ES-I3 (cell line): ENCODE measurements at regions not wholly inside any gene's neighbourhood (a gene's known extent, or its start where the extent isn't known, plus 50 kb on each side); places are given as distances from the start of the nearest gene placed in this dataset.
"Not testable (repeated sequence)": the region's sequence is repeated elsewhere in the genome, so short reads cannot be mapped to it uniquely, and the experiment has no call there.

ENCODE experiments used
- H3K36me3 ChIP-seq: 2 replicates; pipeline ENCODE4 v1.6.1; 2013; ENCODE audit warnings: mild to moderate bottlenecking, low read length, control low read depth, moderate library complexity; ENCODE audit not compliant: insufficient read depth
- H3K4me1 ChIP-seq: 2 replicates; pipeline ENCODE4 v1.6.1; 2013; ENCODE audit warnings: mild to moderate bottlenecking, control low read depth, low read length; ENCODE audit not compliant: insufficient read depth
- H3K9ac ChIP-seq: 2 replicates; pipeline ENCODE4 v1.6.1; 2013; ENCODE audit warnings: low read depth, mild to moderate bottlenecking, low read length, moderate library complexity
- H3K9me3 ChIP-seq: 2 replicates; pipeline ENCODE4 v1.6.1; 2013; ENCODE audit warnings: mild to moderate bottlenecking, low read length, moderate library complexity; ENCODE audit not compliant: control insufficient read depth, insufficient read depth

GRCh38 chr3:8320711-8321458 is 180.7 kb upstream of the LMCD1 start:
- Histone ChIP-seq H3K9ac (no peak overlapping the region), H3K36me3 (no peaks in the 10 kb centered on the region), H3K9me3 (no peaks in the 10 kb centered on the region), H3K4me1 (peaks cover 38% of the 10 kb centered on the region)

GRCh38 chr3:8324747-8325146 is 176.9 kb upstream of the LMCD1 start:
- no peaks in the 10 kb centered on the region for H3K36me3 ChIP-seq
- H3K9me3 ChIP-seq: no peaks in the 10 kb centered on the region
- peaks cover 15% of the 10 kb centered on the region for H3K4me1 ChIP-seq
- H3K9ac ChIP-seq: no peak overlapping the region

- H3K9me3 ChIP-seq: no peaks in the 10 kb centered on the region
- H3K36me3 ChIP-seq: no peaks in the 10 kb centered on the region
- H3K4me1 ChIP-seq: peaks cover 15% of the 10 kb centered on the region
- no peak overlapping the region for H3K9ac ChIP-seq
Observed at GRCh38 chr3:8325306-8325705, 176.3 kb upstream of the LMCD1 start.

- not testable (repeated sequence) for H3K9ac ChIP-seq, H3K36me3 ChIP-seq, H3K4me1 ChIP-seq, H3K9me3 ChIP-seq
Observed at GRCh38 chr3:8325833-8326232, 175.8 kb upstream of the LMCD1 start.

GRCh38 chr3:8327739-8328138 is 173.9 kb upstream of the LMCD1 start:
- H3K4me1 ChIP-seq: no peaks in the 10 kb centered on the region
- no peaks in the 10 kb centered on the region for H3K9me3 ChIP-seq
- H3K36me3 ChIP-seq: no peaks in the 10 kb centered on the region
- no peak overlapping the region for H3K9ac ChIP-seq

- Histone ChIP-seq H3K36me3 (no peaks in the 10 kb centered on the region), H3K9me3 (no peaks in the 10 kb centered on the region), H3K4me1 (no peaks in the 10 kb centered on the region), H3K9ac (no peak overlapping the region)
Observed at GRCh38 chr3:8328967-8329366, 172.7 kb upstream of the LMCD1 start.

- Histone ChIP-seq H3K9me3 (no peaks in the 10 kb centered on the region), H3K9ac (no peak overlapping the region), H3K36me3 (no peaks in the 10 kb centered on the region), H3K4me1 (no peaks in the 10 kb centered on the region)
Observed at GRCh38 chr3:8329598-8329997, 172.0 kb upstream of the LMCD1 start.

GRCh38 chr3:8336456-8336855 is 165.2 kb upstream of the LMCD1 start:
- H3K36me3 ChIP-seq: no peaks in the 10 kb centered on the region
- peaks cover 15% of the 10 kb centered on the region for H3K4me1 ChIP-seq
- H3K9ac ChIP-seq: no peak overlapping the region
- H3K9me3 ChIP-seq: no peaks in the 10 kb centered on the region

GRCh38 chr3:8338424-8338823 is 163.2 kb upstream of the LMCD1 start:
- no peaks in the 10 kb centered on the region for H3K36me3 ChIP-seq
- H3K4me1 ChIP-seq: peaks cover 15% of the 10 kb centered on the region
- no peak overlapping the region for H3K9ac ChIP-seq
- H3K9me3 ChIP-seq: no peaks in the 10 kb centered on the region

GRCh38 chr3:8341821-8342247 is 159.8 kb upstream of the LMCD1 start:
- Histone ChIP-seq H3K9me3 (0 out of 2 replicates have a peak, but pooled peaks cover 6% of the 10 kb centered on the region), H3K36me3 (no peaks in the 10 kb centered on the region), H3K9ac (no peak overlapping the region), H3K4me1 (peaks cover 15% of the 10 kb centered on the region)

GRCh38 chr3:8343058-8343457 is 158.6 kb upstream of the LMCD1 start:
- Histone ChIP-seq H3K36me3 (no peaks in the 10 kb centered on the region), H3K9ac (no peak overlapping the region), H3K9me3 (0 out of 2 replicates have a peak, but pooled peaks cover 6% of the 10 kb centered on the region), H3K4me1 (peaks cover 12% of the 10 kb centered on the region)

- Histone ChIP-seq H3K9ac (no peak overlapping the region), H3K4me1 (no peaks in the 10 kb centered on the region), H3K36me3 (no peaks in the 10 kb centered on the region), H3K9me3 (0 out of 2 replicates have a peak, but pooled peaks cover 6% of the 10 kb centered on the region)
Observed at GRCh38 chr3:8345398-8345797, 156.2 kb upstream of the LMCD1 start.

GRCh38 chr3:8348076-8348475 is 153.5 kb upstream of the LMCD1 start:
- no peak overlapping the region for H3K9ac ChIP-seq
- H3K9me3 ChIP-seq: 0 out of 2 replicates have a peak, but pooled peaks cover 6% of the 10 kb centered on the region
- H3K4me1 ChIP-seq: no peaks in the 10 kb centered on the region
- H3K36me3 ChIP-seq: no peaks in the 10 kb centered on the region

- Histone ChIP-seq H3K9ac (no peak overlapping the region), H3K36me3 (no peaks in the 10 kb centered on the region), H3K4me1 (peaks cover 5% of the 10 kb centered on the region; the same call in 1 of the 2 replicates), H3K9me3 (no peaks in the 10 kb centered on the region)
Observed at GRCh38 chr3:8352475-8352874, 149.1 kb upstream of the LMCD1 start.

GRCh38 chr3:8353364-8353763 is 148.3 kb upstream of the LMCD1 start:
- H3K9me3 ChIP-seq: no peaks in the 10 kb centered on the region
- H3K36me3 ChIP-seq: no peaks in the 10 kb centered on the region
- no peak overlapping the region for H3K9ac ChIP-seq
- peaks cover 6% of the 10 kb centered on the region; the same call in 1 of the 2 replicates for H3K4me1 ChIP-seq
